HUDEP-2 (cell line): ENCODE measurements at regions not wholly inside any gene's neighbourhood (a gene's known extent, or its start where the extent isn't known, plus 50 kb on each side); places are given as distances from the start of the nearest gene placed in this dataset.

Source experiments
- DNase-seq, 76 experiments: peaks; one replicate each; lab custom pipeline; 2025; ENCODE audit not compliant: unreplicated experiment in 76 of 76; lab: John Stamatoyannopoulos, UW

DNA sequence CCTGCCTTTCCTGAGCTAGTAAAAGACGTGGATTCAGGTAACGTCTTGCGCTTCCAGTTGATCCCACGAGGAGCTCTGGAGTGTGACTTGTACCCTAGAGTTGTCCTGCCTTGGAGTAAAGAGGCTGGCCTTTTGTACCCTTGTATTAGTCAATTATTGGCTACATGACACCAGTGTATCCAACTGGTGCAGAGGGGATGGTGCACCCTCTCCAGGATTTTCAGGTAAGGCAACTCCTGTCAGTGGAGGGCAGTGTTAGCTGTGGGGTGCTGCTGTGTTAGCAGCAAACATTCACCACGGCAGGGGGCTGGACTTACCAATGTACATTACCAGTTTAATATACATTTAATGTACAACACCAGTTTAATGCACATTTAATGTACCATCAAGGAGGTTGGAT, 233.5 kb downstream of the MIAT start:
- no peak for DNase-seq

- no peak for DNase-seq
Measured at GRCh38 chr22:26891429-26891828, 234.0 kb downstream of the MIAT start.

DNA sequence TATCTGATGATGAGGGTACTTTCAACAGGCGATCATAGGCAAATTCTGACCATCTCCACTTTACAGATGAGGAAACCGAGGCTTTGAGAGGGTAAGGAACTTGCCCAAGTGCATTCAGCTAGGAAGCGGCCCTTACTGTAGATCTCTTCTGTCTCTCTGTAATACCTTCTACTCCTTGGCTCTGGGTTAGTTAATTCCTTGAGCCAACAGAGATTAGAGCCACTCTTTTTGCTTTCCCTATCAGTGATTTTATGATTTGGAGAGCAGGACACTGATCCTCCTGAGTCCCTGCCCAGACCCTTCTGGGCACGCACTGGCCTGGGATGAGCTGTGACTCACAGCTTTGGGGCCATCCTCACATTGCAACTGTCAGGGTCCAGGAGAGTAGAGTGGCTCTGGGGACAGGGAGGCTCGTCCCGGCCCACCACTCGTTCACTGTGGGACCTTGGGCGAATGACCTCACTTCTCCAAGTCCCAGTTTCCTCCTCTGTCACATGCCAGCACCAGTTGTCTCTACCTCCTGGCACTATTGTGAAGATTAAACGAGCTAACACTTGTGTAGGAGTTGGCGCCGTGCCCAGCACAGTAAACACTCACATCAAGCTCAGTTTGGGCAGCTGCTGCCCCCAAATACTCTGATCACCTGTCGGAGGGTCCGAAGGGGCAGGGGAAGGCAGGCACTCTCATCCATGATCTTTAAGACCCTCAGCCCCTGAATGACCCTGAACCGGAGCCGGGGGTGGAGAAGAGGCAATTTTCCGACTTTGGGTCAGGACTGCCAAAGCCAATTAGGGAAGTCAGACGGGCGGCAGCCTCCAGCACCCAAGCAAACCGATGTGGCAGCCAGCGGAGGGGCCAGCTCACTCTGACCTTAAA, 235.0 kb downstream of the MIAT start:
- no peak for DNase-seq

DNA sequence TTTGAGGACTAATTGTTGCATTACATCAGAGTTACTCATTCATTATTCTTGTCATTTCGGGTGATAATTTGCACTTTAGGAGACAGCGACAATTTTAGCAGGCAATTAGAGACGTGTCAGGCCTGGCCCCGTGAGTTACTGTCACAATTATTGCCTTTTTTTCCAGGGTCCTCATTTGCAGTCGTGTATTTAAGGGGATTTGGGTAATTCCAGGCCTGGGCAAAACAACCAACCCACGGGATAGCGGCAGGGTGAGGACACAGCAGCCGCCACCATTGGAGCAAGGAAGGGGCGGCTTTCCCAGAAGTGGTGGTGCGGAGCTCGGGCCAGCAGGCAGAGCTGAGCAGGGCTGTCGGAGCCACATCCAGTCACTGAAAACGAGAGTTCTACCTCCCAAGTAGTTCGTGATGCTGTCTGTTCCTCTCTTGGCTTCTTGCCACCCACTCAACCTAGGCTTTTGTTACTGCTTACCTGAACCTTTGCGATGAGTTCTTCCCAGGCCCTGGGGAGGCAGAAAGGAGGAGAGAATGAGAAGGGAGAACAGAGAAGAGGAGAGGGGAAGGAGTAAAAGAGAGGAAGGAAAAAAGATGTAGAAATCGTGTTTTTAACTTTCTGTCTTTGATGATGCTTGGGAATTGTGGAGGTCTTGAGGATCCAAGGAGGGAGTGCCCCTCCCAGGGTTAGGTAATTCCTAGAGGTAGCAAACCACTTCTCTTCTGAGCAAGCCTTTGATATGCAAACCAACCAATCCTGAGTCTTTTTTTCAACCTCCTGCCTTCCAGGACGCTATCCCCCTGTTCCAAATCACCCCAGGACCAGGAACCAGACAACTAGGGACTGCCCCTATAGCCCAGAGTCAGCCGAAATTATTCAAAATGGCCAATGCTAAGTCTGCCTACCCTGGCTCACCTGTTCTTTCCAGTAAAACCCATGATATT, 236.1 kb downstream of the MIAT start:
- DNase-seq: no peak

DNA sequence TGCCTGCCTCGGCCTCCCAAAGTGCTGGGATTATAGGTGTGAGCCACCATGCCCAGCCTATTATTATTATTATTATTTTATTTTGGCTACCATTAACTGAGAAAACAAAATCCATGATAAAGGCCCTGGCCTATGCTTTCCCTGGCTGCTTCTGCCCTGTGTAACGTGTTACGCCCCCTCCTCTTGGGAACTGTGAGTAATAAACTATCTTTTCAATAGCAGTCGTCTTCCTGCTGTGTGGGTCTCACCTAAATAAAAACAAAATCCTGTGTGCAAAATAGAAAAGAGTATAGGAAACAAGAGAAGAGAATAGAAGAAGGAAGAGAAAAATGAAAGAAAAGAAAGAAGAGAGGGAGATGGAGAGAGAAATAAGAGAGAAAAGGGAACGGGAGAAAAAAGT, 237.0 kb downstream of the MIAT start:
- DNase-seq: no peak

- no peak for DNase-seq
Measured at GRCh38 chr22:26894766-26895485, 237.5 kb downstream of the MIAT start.

DNA sequence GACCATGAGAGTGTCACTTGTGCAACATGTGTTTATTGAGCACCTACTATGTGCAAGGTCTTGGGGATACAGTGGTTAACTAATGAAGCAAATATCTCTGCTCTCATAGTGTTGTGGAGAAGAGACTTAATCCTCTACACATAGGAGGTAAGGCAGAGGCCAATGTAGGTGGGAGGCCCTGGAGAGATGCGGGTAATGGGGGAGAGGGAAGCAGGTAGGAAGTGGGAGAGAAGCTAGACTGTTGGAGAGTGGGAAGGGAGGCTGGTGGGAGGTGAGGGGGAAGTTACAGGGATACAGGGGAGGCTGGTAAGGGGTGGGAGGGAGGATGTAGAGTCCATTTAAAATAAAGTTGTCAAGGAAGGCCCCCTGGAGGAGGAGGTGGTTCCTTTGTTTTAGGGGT, 240.0 kb downstream of the MIAT start:
- no peak for DNase-seq

DNA sequence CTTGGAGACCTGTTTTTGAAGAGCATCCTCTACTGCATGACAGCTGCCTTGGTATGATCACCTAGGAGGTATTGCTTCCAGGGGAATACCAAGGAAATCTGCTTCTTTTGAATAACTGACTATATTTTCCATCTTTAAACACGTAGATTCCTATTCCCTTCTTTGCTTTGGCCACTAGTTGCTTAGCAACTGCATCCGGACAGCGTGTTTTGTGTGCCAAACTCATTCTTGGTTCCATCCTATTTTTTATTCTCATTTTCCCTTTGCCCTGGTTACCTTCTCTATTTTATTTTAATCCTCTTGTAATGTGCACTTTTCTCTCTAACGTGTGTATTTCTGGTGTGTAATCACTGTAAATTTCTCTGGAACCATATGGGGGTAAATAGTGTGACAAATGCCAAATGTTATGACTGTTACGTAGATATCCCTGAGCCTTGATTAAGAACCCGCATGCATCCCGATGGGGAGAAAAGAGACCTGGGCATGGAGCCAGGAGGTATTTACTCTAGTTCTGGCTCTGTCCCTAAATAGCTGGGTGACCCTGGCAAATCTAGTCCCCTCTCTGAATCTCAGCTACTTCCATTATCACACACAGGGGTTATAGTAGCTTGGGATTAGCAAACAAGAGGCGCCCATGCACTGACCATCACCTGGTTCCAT, 241.7 kb downstream of the MIAT start:
- no peak for DNase-seq

DNA sequence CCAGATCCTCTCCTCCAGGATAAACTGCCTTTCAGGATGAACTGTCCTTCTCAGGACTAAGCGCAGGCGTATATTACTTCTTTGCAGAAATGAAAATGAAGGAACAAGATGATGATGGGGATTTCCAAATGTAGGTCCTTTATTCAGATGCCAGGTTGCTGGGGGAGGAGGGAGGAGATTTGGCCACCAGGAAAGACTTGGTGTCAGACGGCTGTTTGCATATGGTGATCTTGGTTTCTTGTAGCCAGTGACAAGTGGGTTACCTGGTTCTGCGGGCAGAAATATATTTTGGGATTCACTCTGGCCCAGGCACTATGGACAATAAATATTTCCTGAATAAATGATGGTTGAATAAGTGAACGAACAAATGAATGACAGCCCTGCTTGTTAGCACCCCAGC, 243.4 kb downstream of the MIAT start:
- no peak for DNase-seq

DNA sequence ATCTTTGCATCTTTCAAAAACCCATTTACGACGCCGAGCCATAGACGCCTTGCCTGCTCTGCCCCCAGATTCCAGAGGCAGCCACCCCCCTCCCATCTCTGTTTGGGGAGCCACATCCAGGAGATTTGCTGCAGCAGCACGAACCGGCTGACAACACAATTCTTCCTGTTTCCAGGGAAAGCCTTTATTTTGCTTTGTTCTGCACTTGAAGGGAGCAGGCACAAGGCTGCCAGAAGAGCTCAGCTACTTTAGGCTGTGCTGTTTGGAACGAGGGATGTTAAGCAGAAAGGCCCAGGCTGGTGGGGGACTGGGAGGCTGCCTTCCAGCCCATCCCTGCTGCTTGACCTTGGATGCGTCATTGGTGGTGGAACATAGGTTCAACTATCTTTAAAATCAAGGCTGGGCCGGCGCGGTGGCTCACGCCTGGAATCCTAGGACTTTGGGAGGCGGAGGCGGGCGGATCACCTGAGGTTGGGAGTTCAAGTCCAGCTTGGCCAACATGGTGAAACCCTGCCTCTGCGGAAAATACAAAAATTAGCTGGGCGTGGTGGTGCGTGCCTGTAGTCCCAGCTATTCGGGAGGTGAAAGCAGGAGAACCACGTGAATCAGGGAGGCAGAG, 243.9 kb downstream of the MIAT start:
- DNase-seq: no peak

DNA sequence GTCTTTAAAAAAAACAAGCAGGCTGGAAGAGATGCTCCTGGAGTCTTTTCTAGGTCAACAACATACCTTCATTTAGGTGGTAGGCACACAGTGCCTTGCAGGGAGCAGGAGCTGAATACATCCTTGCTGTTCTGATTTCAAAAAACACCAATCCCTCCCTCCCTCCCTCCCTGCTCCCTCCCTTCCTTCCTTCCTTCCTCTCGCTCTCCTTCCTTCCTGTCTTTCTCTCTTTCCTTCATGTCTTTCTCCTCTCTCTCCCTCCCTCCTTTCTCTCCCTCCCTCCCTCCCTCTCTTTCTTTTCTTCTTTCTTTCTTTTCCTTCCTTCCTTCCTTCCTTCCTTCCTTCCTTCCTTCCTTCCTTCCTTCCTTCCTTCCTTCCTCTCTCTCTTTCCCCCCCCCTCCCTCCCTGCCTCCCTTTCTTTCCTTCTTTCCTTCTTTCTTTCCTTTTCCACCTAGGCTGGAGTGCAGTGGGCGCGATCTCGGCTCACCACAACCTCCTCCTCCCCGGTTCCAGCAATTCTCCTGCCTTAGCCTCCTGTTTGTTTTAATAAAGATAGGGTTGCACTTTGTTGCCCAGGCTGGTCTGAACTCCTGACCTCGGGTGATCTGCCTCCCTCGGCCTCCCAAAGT, 245.1 kb downstream of the MIAT start:
- DNase-seq: no peak

GRCh38 chr22:26903030-26903856, 245.9 kb downstream of the MIAT start:
- no peak for DNase-seq

DNA sequence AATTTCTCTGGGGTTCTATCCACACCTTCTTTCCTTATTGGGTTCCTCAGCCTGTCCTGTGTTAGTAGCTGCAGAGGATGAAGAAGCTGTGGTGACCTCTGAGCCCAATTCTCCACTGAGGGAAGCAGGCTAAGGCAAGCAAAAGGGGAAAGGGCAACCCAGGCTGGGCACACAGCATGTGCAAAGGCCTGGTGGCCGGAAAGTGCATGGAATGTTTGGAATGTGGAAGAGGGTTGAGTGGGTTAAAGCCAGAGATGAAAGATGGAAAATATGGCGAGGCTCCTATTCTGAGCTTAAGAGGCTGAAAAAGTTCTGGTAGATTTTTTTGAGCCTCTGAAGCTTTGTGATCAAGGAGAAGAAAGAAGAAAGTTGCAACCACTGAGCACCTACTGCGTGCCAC, 247.1 kb downstream of the MIAT start:
- DNase-seq: no peak

DNA sequence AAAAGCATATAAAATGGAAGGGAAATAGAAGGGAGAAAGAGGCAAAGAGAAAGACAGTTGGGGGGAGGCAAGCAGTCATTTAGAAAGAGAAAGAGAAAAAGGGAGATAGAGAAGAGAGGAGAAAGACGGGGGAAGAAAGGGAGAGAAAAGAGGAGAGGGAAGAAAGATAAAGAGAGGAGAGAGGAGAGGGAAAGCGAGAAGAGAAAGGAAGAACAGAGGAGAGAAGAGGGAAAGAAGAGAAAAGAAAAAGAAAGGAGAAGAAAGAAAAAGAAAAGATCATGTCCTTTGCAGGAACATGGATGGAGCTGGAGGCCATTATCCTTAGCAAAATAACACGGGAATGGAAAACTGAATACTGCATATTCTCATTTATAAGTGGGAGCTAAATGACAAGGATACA, 247.7 kb downstream of the MIAT start:
- no peak for DNase-seq

DNA sequence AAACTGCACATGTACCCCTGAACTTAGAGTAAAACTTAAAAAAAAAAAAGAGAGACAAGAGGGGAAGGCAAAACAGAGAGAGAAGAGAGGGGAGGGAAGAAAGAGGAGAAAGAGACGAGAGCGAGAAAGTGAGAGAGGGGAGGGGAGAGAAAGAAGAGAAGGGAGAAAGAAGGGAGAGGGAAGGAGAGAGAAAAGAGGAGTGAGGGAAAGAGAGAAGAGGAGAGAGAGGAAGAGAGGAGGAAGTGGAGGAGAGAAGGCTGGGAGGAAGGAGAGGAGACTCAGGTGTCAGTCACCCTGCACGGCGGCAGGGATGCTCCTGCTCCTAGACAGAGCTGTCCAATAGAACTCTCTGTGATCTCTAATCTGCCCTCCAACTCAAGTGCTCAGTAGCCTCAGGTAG, 248.3 kb downstream of the MIAT start:
- DNase-seq: no peak

DNA sequence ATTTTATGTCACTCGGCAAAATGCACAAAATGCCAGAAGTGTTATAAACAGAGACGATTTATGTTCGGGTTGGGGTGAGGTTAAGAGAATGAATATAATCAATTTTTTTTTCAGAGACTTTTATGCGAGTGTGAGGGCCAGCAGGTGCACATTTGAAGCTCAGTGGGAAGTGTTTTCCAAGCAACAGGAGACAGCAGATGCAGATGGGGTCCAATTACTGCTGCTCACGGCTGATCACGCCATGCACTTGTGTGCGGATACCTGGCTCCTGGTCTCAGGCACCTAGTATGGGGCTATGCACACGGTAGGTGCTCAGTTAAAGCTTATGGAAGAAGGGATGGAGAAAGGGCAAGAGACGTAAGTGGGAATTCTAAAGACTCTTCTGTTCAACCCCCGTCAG, 249.1 kb downstream of the MIAT start:
- DNase-seq: no peak

DNA sequence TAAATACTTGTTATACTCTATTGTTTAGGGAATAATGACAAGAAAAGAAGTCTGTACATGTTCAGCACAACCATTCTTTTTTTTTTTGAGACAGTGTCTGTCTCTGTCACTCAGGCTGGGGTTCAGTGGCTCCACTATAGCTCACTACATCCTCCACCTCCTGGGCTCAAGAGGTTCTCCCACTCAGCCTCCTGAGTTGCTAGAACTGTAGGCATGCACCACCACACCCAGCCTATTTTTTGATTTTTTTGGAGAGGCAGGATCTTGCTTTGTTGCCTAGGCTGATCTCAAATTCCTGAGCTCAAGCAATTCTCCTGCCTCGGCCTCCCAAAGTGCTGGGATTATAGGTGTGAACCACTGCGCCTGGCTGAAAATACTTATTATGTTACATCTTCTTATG, 250.0 kb downstream of the MIAT start:
- DNase-seq: no peak

DNA sequence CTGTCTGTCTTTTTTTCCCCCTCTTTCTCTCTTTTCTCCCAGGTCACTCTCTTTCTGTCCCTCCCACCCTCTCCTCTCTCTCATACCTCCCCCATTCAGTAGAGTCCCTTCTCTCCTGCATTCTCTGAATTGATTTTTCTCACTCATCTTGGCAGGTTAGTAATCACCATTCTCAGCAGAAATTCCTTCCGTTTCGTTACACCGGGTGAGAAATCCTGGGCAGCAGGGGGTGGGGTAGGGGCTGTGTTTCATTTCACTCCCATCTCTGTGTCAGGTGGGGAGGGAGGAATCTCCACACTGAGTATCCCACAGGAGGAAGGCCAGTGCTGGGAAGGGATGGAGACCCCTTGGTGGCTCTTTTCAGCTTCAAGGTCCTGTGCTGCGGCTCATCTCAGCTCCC, 253.5 kb downstream of the MIAT start:
- no peak for DNase-seq
